H54 (cell line): ENCODE measurements at regions not wholly inside any gene's neighbourhood (a gene's known extent, or its start where the extent isn't known, plus 50 kb on each side); places are given as distances from the start of the nearest gene placed in this dataset.

Experiments
- DNase-seq: peaks from one replicate; pipeline ENCODE4 v3.0.0; 2011; ENCODE audit warnings: low spot score, mixed read lengths; ENCODE audit not compliant: insufficient read length
- FAIRE-seq: peaks from 3 replicates; lab custom pipeline; 2011; peaks lifted over from hg19 to GRCh38; lab: Jason Lieb, UNC
- POLR2A ChIP-seq: IDR thresholded peaks from 2 replicates; pipeline ENCODE4 v1.6.1; 2011; ENCODE audit warnings: low read depth, mild to moderate bottlenecking, low read length

GRCh38 chr13:39232999-39233398, 194.7 kb downstream of the NHLRC3 start:
- no peak for FAIRE-seq
- TF ChIP-seq POLR2A: no peak

GRCh38 chr13:39233519-39233918, 195.3 kb downstream of the NHLRC3 start:
- FAIRE-seq (no peak), DNase-seq (no peak)
- TF ChIP-seq POLR2A: no peak

More at GRCh38 chr13:39232999-39233398, 194.7 kb downstream of the NHLRC3 start:
- no peak for DNase-seq

- TF ChIP-seq POLR2A: no peak
- FAIRE-seq (no peak), DNase-seq (no peak)
Measured at GRCh38 chr13:39244561-39245230, 206.4 kb downstream of the NHLRC3 start.

- no peak for DNase-seq
- no peak for TF ChIP-seq POLR2A
- FAIRE-seq: no peak
Measured at GRCh38 chr13:39245688-39246087, 207.4 kb downstream of the NHLRC3 start.

GRCh38 chr13:39249982-39250381, 211.7 kb downstream of the NHLRC3 start:
- no peak for TF ChIP-seq POLR2A
- FAIRE-seq (no peak), DNase-seq (no peak)

- no peak for TF ChIP-seq POLR2A
- FAIRE-seq: no peak
- DNase-seq: no peak
Measured at GRCh38 chr13:39250440-39250839, 212.2 kb downstream of the NHLRC3 start.

- no peak for DNase-seq
- TF ChIP-seq POLR2A: no peak
- FAIRE-seq: no peak
Measured at GRCh38 chr13:39251340-39251739, 213.1 kb downstream of the NHLRC3 start.

GRCh38 chr13:39253774-39254173, 215.5 kb downstream of the NHLRC3 start:
- TF ChIP-seq POLR2A: no peak
- no peak for DNase-seq
- no peak for FAIRE-seq

- no peak for TF ChIP-seq POLR2A
- FAIRE-seq: no peak
- no peak for DNase-seq
Measured at GRCh38 chr13:39254601-39255000, 216.3 kb downstream of the NHLRC3 start.

GRCh38 chr13:39257642-39258041, 219.4 kb downstream of the NHLRC3 start:
- DNase-seq (no peak), FAIRE-seq (no peak)
- TF ChIP-seq POLR2A: no peak

- FAIRE-seq (no peak), DNase-seq (no peak)
- TF ChIP-seq POLR2A: no peak
Measured at GRCh38 chr13:39259371-39260140, 221.3 kb downstream of the NHLRC3 start.

- TF ChIP-seq POLR2A: no peak
- FAIRE-seq: no peak
- peak; percentile 6 for DNase-seq
Measured at GRCh38 chr13:39263033-39263432, 224.8 kb downstream of the NHLRC3 start.

GRCh38 chr13:39263531-39263930, 225.3 kb downstream of the NHLRC3 start:
- FAIRE-seq (no peak), DNase-seq (no peak)
- no peak for TF ChIP-seq POLR2A

- FAIRE-seq (no peak), DNase-seq (no peak)
- TF ChIP-seq POLR2A: no peak
Measured at GRCh38 chr13:39266426-39266825, 228.2 kb downstream of the NHLRC3 start.

- DNase-seq (no peak), FAIRE-seq (no peak)
- no peak for TF ChIP-seq POLR2A
Measured at GRCh38 chr13:39268398-39268797, 230.1 kb downstream of the NHLRC3 start.
